GM18499 (cell line): ENCODE measurements at regions not wholly inside any gene's neighbourhood (a gene's known extent, or its start where the extent isn't known, plus 50 kb on each side); places are given as distances from the start of the nearest gene placed in this dataset.
"Not testable (repeated sequence)": the region's sequence is repeated elsewhere in the genome, so short reads cannot be mapped to it uniquely, and the experiment has no call there.

Experiments
- ATAC-seq: cut with Tn5 transposase; IDR thresholded peaks from one replicate; pipeline ENCODE4 v1.9.1; 2021; ENCODE audit warnings: moderate number of reproducible peaks; ENCODE audit not compliant: insufficient read depth, unreplicated experiment

DNA sequence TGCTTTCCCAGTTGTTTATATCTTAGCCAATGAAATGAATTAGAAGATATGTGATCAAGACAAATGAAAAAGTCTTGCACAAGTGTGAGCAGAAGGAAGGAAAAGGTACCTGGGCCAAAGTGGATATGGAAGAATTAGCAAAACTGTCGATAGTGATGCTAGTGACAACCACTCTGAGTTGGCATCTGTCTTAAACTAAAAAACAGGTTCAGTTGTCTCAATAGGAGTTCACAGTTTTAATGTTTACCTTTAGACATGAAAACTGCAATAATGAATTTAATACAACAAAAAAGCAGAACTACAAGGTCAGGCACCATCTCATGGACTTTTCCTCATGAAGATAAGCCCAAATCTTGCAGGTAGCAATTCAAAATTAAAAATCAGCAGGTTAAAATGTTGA is 688.5 kb downstream of the EFNB2 start:
- ATAC-seq: no peak

DNA sequence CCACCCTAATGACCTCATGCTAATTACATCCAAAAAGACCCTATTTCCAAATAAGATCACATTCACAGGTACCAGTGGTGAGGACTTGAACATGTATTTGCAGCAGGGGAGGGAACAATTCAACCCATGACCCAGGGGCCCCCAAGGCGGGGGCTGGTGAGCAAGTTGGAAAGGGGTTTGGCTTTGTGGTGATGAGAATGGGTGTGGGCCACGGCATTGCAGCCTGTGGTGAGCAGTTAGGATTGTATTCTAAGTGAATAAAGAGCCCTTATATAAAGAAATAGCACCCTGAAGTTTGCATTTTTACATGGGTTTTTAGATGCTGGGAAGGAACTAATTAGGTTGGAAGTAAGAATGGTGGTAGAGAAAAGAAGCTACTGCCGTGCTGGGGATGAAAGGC is 694.2 kb downstream of the EFNB2 start:
- no peak for ATAC-seq

DNA sequence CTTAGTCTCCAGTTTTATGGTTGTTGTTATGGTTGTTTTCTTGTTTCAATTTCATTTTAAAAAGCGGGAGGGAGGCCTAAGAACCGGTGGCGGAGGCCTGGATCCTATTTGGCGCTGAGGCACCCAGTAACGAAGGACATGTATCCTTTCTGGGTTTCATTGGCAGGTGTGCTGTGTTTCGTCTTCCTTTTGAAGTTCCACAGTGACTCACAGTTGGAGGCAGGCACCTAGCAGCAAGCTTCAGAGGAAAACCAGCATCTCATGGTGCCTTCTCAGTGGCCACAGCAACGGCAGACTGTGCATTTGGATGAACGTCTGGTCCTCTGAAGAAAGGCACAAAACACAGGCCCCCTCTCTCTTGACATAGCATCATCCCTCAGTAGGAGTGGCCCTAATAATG is 697.2 kb downstream of the EFNB2 start:
- no peak for ATAC-seq

DNA sequence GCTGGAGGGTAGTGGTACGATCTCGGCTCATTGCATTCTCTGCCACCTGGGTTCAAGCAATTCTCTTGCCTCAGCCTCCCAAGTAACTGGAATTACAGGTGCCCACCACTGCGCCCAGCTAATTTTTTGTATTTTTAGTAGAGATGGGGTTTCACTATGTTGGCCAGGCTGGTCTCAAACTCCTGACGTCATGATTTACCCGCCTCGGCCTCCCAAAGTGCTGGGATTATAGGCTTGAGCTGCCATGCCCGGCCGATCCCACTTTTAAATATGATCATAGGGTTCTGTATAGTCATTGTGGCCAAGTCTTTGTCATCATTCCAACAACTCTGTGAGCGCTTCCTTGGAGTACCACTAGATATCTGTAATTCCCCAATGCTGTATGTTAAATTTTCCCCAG is 698.2 kb downstream of the EFNB2 start:
- not testable (repeated sequence) for ATAC-seq

DNA sequence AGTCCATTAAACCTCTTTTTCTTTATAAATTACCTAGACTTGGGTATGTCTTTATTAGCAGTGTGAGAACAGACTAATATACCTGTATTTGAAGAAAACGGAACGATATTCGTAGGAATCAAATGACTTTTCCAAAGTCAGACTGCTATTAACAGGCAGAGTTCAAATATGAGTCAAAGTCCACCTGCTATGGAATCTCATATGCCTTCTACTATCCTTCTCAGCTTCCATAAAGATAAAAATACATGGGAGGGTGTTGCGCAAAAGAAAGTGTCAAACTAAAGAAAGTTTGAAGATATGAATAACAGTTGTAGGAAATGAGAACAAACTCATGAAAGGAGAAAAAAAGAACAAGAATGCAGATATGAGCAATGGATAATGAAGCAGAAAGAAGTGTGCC is 704.6 kb downstream of the EFNB2 start:
- no peak for ATAC-seq

DNA sequence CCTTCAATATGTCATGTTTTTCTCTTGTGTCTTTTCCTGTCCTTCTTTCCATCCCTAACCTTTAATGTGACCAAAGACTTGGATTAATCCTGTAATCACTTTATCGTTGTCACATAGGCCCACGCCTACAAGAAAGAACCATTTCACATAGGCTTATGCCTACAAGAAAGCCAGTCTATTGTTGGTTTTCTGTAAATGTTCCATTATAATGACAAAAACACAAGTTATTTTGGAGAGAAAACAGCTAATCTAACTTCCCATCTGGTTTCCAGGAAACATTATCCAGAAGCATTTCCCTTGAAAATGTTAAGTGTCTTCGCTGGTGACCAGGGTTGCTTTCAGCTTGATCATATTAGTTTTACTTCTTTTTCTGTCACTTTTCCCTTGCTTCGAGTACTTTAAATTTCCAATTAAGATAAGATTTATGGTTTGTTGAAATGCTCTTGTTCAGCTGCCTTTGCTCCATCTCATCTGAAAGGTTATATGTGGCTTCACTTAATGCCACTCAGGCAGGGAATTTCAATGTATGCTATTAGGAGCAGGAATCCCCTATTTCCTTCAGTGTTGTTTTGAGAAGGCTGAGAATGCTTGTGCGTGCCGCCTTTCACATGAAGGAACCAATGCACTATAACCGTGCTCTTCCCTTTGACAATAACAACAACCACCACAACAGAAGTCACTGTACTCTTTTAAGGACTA is 708.2 kb downstream of the EFNB2 start:
- no peak for ATAC-seq

DNA sequence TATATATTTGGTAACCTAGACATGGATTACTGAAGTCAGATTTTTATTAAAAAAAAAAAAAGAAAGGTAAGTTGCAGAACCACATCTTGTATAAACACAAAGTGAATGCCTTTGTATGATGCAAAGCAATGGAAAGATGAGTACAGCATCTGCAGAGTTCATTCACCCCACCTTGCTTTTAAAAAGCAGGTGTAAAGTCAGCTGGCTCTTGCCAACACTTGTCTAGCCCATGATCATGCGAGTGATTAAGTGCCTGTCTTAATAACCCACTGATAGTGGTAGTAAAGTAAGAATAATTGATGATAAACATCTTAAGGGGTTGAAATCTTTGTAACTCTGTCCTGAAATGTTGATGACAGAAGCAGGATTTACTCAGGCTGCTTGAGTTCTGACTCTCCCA is 710.4 kb downstream of the EFNB2 start:
- no peak for ATAC-seq

DNA sequence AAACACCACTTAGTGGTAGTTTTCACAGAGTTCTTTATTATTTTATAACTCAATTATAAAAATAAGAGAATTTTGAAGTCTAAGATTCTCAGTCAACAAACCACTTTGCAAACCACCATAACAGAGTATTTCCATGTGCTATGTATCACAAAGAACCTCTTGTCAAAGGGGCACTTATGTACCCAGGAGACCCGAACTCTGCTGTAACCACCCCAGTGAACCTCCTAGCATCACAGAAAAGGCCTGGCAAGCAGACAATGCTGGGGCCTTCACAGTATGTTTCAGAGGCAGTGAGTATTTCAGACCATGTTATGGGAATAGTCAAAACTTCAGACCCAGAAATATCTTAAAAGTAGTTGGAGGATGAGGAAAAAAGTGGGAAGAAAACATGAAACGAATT is 714.1 kb downstream of the EFNB2 start:
- ATAC-seq: no peak

DNA sequence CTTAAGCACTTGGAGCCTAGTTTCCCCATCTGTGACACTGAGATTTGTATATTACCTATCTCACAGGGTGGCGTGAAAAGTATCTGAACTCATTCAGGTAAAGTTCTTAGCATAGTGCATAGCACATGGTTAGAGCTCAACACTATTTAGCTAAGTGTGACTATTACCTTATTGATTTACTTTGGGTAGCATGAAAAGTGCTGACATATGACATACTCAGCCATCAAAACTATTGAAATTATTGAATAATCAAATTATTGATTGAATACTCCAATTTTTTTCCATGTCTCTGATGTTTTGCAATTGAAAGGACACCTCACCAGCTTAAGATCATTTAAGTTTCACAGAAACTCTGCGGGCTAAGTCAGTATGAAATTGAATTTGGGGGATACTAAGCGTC is 715.0 kb downstream of the EFNB2 start:
- no peak for ATAC-seq

DNA sequence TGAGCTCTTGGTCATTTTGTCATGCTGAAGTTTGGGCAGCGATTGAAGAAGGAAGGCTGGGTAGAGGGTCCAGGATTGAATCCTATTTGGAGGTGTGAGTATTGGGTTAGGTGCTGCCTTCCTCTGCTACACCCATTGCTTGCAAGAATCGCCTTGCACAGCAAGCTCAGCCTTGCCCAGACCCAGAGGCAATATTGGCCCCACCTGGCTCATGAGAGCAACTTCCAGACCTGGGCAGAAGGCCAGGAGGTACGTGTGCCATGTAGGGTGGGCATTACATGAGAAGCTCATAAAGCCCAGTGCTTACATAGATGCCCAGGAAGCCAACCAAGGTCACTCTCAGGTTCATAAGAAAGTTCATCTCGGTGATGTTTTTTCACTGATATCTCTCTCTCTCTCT is 718.0 kb downstream of the EFNB2 start:
- ATAC-seq: no peak

DNA sequence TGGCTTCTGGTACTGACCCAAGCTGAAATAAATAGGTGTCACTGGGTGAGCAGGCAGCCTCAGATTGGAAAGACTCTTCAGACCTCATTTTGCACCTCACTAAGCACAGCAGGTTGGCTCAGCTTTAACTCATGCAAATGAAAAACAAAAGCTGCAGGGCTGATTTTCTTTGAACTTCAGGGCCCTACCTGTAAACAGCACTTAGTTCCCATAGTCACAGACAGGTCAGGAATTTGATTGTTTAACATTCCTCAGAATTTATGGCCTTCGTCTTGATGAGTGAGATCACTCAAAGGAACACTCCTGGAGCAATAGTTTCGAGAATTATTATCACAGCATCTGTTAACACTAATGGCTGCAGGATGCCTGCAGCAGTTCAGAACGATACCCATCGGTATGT is 718.5 kb downstream of the EFNB2 start:
- no peak for ATAC-seq

DNA sequence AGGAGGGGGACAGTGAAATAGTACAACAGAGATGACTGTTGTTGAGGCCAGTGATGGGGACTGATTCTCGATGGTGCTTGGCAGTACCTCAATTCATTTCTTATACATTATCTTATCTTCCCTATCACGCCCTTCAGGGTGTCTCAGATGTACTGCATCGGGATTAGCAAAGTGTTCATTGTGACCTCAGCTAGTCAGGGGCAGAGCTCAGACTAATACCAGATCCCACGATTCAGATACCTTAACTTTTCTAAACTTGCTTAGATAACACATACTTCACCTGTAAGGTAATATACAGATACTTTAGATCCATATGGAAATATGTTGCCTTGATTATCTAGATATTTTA is 720.6 kb downstream of the EFNB2 start:
- ATAC-seq: no peak

DNA sequence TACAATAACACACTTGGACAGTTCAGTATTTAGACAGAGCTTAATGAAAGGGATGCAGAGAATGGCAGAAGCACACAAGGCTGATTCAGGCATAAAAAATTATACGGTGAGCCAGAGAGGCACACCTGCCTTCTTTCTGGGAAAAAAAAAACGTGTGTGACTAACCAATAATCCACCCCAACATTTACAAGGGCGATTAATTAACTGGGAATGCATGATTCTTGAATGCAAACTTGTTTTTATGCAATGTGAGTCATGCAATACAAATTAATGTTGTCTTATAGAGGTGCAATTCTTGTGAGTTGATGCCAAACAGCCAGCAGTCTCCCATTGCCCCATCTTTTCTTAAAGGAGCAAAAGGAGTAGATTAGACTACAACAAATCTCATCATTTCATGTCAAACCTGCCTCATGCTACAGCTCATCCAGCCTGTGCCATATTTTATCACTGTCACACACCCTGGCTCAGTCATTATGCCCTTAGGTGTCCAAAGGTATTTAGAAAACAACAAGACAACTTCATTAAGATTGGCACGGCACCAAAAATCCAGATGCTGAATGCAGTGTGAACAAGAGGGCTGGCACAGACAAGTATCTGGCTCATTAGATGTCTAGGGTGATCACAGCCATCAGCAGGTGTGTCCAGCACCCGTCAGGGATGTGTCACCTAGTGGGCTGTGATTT is 721.1 kb downstream of the EFNB2 start:
- no peak for ATAC-seq

DNA sequence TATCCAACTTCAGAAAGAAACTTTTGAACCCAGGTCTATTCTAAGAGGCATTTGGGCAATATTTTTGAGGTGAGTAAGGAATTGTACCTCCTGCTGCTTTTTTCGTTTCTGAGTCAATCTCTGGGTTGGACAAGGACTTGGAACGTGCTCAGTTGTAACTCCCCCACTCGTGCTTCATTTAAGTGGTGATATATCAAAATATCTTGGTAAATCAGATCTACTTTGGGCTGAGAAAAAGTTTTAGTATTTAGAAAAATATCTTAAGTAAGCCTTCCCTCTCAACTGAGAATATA is 728.9 kb downstream of the EFNB2 start:
- no peak for ATAC-seq

DNA sequence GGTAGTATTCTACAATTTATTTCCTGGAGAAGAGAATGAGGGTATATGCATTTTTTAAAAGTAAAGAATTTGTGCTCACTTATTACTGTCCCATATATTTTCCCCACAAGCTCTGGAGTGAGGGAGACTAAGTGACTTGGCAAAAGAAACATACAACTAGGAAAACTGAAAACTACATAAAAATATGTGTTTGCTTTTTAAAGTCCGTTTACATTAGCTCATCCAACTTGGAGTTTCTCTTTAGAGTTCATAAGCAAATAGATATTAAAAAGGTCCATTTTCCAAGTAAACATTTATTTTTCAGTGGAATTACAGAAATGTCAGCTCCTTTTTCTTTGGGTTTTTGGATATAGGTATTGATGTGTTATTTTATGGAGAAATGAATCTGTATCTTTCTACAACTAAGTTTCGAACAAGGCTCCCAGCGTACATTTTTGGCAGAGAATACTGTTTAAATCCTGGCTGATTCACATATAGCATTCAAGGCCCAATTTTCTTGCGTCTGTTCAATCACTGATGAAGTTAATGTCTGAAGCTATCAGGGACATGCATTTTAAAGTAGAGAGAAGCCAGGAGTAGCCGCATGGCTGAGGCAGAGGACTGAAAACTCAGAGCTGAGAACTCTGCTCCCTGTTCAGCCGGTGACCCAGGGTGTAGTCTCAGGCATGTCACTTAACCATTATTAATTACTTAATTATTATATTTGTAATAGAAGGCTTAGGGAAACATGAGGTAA is 729.4 kb downstream of the EFNB2 start:
- no peak for ATAC-seq

DNA sequence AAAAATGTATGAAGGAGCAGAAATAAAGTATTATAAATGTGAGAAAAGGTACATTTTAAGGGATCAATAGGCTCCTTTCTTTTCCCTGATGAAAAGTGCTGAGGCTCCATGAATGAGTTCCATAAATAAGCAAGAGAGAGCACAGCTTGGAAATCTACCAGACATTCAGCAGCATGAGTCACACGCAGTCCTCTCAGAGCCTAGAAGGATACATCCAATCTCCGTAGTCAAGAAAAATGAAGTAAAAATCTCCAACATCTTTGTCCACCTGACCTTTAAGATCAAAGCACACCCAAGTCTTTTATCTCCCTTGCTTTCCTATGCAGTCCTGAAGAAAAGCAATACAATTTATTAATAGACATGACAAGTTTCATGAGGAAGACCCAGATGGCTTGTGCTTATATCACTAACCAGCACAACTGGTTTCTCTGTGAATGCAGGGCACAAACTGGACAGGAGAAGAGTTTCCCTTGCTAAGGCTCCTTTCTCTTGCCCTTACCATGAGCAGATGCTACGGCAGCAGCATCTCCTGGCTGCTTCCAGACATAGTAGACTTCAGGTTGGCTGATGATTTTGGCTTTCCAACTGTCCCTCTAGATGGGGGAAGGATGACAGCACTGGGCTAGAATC is 730.8 kb downstream of the EFNB2 start:
- ATAC-seq: no peak

DNA sequence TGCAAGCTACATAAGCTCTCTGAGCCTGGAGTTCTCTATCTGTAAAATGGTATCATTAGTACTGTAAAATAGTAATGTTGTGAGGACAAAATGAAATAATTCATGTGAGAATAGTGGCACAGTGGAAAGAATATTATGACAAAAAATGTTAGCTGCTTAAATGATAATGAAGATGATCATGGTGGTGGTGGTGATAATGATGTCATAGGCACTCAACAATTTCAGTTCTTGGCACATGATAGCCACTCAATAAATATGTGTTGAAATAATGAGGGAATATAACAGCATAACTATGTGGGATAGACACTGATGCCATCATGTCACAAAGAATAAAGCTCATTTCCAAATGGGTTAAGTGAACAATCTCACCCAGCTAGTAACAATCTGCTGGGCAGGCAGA is 736.3 kb downstream of the EFNB2 start:
- ATAC-seq: no peak

DNA sequence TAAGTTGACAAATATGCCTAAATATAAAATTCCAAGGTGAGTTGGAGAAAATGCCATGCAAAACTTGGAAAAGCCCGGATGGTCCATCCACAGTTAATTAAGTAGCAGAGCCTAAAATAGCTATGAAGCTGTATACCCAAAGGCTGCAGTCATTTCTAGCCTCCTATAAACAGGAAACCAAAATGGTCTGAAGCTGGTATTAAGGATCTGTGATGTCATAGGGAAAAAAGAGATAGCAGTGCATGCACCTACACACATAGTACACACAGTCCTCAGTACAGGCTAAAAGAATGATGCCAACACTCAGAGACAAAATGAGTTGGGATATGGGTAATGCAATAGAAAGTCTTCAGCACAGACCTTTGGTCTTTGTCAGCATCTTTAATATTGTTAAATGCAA is 736.9 kb downstream of the EFNB2 start:
- no peak for ATAC-seq

DNA sequence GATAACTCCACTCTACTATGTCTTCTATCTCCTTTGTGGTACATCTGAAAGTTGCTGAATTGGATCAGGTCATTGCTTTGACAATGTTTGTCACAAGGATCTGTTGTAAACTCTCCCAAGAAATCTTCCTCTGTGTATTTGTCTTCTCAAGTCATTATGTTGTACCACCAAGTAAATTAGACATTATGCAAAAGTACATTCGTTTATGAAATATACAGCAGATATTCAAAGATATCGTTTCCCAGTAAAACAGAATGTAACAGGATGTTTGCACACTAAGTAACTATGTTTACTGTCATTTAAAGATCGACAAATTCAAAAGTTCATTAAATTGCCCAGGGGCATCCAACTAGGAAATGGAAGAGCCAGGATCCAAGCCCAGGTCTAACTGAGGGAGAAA is 739.4 kb downstream of the EFNB2 start:
- ATAC-seq: no peak

DNA sequence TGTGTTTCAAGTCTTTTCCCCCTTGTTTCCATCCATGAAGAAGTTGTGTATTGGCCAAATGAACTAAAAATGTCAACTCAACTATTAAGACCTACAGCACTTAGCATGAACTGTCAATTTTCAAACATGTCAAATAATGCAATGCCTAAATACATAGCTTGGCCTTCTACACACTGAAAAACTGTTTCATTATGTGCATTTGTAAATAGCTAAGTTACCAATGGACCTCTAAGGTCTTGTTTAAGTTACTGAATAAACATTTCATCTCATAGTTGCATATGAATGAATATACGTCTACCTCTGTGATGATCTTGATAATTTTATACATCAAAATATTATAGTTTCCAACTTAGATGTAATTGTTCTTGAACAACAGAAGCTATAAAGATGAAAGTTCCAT is 744.5 kb downstream of the EFNB2 start:
- ATAC-seq: no peak

DNA sequence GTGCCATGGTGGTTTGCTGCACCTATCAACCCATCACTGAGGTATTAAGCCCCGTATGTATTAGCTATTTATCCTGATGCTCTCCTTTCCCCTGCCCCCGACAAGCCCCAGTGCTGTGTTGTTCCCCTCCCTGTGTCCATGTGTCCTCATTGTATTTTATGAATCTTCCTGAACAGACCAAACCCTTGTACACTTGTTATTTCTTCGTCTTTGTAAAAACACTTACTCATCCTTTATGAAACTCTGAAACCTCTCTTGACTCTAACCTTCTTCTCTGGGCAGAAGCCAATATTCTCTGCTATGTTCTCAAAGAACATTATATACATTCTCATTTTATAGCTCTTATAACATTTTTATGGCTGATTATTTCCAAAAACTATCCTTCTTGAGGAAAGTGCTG is 746.9 kb downstream of the EFNB2 start:
- ATAC-seq: no peak

DNA sequence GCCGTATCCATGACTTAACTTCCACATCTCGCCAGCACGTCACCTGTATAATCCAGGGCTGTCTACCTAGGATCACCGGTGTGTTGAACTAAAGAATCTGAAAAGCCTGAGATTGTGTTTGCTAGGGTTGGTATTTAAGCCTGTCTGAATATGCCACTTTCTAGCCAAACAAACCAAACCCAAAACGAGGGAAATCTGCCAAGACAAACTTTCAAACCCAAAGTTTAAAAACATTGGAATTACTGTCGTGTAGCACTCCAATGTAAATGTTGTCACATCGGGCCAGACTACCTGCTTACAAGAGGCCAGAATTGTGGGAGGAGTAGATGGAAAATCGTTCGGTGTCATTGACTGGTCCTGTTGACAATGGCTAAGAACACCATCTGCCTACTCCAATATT is 747.8 kb downstream of the EFNB2 start:
- ATAC-seq: no peak
